COLO668 (cell line): ENCODE measurements at regions not wholly inside any gene's neighbourhood (a gene's known extent, or its start where the extent isn't known, plus 50 kb on each side); places are given as distances from the start of the nearest gene placed in this dataset.

Source experiments
- DNase-seq: peaks from one replicate; lab custom pipeline; 2025; ENCODE audit not compliant: unreplicated experiment; lab: John Stamatoyannopoulos, UW

DNA sequence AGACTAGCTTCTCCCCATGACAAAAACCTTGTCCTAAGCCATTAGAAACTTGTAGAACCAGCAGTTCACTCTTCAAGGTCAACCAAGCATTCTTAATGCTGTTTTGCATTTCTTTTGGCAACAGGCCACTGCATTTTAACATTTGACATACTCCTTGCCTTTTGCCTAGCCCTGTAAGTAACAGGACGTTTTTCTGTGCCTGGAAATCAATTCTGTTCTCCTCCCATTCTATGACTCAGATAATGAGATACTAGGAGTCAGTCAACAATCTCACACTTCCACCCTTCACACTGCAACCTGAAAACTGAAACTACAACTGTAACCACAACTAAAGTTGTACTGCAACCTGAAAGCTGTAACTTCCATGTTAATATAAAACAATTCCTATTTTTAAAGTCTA, 268.7 kb downstream of the MZT1 start:
- no peak for DNase-seq

DNA sequence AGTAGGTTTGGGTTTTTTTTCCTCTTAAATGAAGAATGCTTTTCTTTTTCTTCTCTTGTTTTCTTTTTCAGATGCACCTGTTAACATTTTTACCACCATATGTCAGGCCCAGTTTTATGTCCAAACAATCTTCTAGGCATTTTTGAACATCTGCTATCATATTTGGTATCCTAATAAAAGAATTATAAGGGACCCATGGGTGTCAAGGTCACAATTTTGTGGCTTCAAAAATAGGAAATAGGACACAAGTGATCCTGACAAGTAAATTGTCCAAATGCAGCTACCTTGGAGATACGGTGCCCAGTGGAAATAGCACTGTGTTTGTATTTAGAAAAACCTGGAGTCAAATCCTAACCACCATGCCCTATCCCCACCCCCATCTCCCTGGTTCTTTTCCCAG, 270.3 kb downstream of the MZT1 start:
- no peak for DNase-seq

DNA sequence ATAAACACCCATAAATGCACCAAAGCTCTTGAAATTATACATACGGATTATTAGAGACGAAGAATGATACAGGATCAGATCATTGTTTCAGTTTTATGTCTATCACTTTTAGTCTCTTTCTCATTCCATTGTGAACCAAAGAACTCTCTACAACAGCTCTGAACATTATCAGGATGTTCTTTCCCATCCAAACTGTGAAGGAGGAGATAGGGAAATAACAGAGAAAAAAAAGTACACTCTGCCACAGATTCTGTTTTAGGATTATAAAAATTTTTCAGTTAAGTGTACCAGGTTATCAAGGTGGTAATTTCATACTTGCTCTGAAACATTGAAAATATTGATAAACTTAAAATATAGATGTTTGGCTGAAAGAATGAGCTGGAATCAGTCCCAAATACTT, 270.9 kb downstream of the MZT1 start:
- no peak for DNase-seq

GRCh38 chr13:72453161-72453560, 274.3 kb downstream of the MZT1 start:
- no peak for DNase-seq

GRCh38 chr13:72448082-72448481, 279.3 kb downstream of the MZT1 start:
- no peak for DNase-seq

GRCh38 chr13:72444999-72445398, 282.4 kb downstream of the MZT1 start:
- no peak for DNase-seq

- no peak for DNase-seq
Observed at GRCh38 chr13:72437458-72437857, 290.0 kb downstream of the MZT1 start.

DNA sequence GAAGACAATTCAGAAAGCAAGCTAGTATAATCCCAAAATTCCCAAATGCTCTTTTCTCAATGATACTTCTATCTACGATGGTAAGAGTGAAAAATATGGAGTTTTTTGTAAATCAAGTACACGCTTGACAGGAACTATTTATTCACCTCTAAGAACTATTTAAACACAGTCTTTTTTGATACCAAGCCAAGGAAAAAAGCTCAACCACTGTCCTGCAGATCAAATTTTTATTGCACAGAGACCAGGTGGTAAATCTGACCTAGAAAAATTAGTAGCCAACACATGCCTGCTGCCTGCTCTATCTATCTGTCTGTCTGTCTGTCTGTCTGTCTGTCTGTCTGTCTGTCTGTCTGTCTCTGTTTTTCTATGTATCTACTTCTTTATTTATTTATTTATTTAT, 292.2 kb downstream of the MZT1 start:
- DNase-seq: no peak

GRCh38 chr13:72431981-72432682, 295.3 kb downstream of the MZT1 start:
- DNase-seq: no peak

GRCh38 chr13:72430923-72431322, 296.5 kb downstream of the MZT1 start:
- DNase-seq: no peak

- DNase-seq: no peak
Observed at GRCh38 chr13:72427757-72428528, 299.5 kb downstream of the MZT1 start.

DNA sequence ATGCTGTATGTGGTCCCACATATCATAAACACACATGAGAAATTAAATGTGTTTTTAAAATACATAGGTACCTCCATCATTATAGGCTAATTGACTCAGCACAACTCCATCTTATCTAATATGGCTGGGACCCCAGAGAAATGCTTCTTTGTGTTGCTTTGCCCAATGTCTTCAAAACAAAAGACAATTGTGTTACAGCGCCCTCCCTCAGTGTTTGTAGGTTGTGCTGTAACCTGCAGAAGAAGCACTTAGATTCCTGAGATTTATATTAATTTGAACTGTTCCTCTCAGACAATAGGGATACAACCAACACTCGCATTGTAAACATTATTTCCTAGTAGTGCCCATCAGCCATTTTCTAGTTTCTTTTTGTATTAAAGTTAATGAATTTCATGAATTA, 303.4 kb downstream of the MZT1 start:
- DNase-seq: no peak

DNA sequence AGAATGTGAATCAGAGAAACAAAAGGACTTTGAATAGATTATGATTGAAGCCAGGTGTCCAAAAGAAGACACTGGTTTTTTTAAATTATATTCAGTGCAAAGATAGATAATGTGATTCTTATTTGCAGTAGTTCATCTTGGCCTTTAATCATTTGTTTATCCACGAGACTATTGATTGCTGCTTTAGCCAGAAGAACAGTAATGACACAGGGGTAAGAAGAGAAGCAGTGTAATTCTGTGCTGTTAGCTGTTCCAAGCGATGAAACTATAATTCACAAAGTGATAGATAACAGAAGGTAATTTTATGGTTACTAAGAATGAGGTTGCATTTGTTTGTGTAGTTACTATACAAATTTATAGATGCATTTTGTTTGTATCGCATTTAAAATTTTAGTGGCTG, 311.6 kb downstream of the MZT1 start:
- DNase-seq: no peak

- no peak for DNase-seq
Observed at GRCh38 chr13:72412481-72412880, 314.9 kb downstream of the MZT1 start.

DNA sequence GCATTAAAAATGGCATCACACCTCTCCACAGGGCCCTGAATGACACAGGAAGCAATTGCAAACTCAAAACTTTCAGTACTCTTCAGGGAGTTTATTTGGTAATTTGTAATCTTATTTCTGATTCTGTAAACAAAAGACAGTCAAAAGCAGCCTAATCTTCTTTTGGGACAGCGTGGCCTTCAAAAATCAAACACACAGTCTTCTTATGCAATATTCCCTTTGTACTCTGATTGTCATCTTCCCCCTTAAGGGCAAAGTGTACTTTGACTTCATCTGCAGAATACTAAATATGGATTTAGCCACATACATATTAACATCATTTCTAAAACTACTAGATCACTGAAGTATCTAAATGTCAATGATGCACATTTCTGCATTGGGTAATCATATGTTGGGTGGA, 322.0 kb downstream of the MZT1 start:
- no peak for DNase-seq

DNA sequence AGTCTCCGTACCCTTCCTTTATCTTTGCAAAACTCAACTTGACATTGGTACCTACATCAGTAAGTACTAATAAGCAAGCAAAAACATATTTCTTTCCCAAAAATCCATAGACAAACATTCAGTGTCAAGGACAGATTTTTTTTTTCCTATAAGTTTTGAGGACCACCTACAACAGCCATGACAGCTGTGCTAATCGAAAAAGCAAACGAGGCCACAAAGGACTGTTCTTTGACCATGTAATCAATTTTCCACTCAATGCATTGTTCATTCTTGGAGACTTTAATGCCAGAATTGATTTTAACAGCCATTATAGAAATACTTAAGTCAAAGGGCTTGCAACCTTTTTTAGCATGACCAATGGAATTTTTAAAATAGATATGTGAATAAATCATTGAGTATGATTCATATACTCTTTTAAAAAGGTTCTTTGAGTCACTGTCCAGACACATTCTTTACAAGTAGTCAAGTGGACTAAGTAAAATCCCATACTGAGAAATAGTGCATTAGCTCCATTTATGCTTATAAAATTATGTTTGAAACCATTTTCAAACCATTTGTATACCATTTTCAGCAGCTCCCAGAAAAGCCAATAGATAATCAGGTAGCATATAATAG, 323.9 kb downstream of the MZT1 start:
- no peak for DNase-seq

- DNase-seq: no peak
Observed at GRCh38 chr13:72400856-72401255, 326.6 kb downstream of the MZT1 start.

DNA sequence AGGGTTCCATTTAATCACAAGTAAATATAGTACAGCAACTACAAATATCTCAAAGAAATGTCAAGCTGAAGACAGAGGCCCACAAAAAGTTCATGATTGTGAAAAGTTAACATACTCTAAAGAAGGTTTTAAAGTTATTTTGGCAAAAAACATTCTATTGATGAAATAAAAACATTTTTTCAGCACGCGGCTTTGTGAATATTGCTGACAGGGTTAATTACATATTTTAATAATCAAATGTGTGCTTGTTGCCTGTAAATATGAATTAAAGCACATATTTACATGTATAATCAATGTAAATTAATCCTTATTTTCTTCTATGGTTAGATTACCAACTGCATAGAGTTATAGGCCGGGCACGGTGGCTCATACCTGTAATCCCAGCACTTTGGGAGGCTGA, 328.1 kb downstream of the MZT1 start:
- DNase-seq: no peak

GRCh38 chr13:72397265-72397664, 330.2 kb downstream of the MZT1 start:
- DNase-seq: no peak

GRCh38 chr13:72390909-72391308, 336.5 kb downstream of the MZT1 start:
- DNase-seq: no peak

- no peak for DNase-seq
Observed at GRCh38 chr13:72386138-72386684, 341.2 kb downstream of the MZT1 start.

GRCh38 chr13:72384879-72385278, 342.6 kb downstream of the MZT1 start:
- DNase-seq: no peak
